Upper lobe of left lung (tissue), 6 donors: ENCODE measurements at regions not wholly inside any gene's neighbourhood (a gene's known extent, or its start where the extent isn't known, plus 50 kb on each side); places are given as distances from the start of the nearest gene placed in this dataset.

Experiments used
- ATAC-seq, 2 donors: fragments of 200-7000 bp; cut with Tn5 transposase; one replicate each; pipeline ENCODE4 v1.9.1; 2022; ENCODE audit warnings: mild to moderate bottlenecking in 2 of 2, moderate library complexity in 2 of 2; ENCODE audit not compliant: low FRiP score in 2 of 2
- DNase-seq, 2 donors: peaks; one replicate each; pipeline ENCODE4 v3.0.0-alpha.2; 2019 to 2020
- H3K27ac ChIP-seq, 4 donors: fragments of 200-600 bp; sonication (generic); one replicate each; pipeline ENCODE4 v1.5.1; 2016 to 2019
- H3K27me3 ChIP-seq, 4 donors: fragments of 200-600 bp; sonication (generic); one replicate each; pipeline ENCODE4 v1.5.1; 2017 to 2019
- H3K36me3 ChIP-seq, 4 donors: fragments of 200-600 bp; sonication (generic); one replicate each; pipeline ENCODE4 v1.5.1; 2016 to 2019
- H3K4me1 ChIP-seq, 4 donors: fragments of 200-600 bp; sonication (generic); one replicate each; pipeline ENCODE4 v1.5.1; 2018 to 2019
- H3K4me3 ChIP-seq, 4 donors: fragments of 200-600 bp; sonication (generic); one replicate each; pipeline ENCODE4 v1.5.1; 2017 to 2019; ENCODE audit warnings: mild to moderate bottlenecking in 2 of 4, moderate library complexity in 1 of 4
- H3K9me3 ChIP-seq, 4 donors: fragments of 200-600 bp; sonication (generic); one replicate each; pipeline ENCODE4 v1.5.1; 2018 to 2019
- CTCF ChIP-seq, 6 experiments: fragments of 450-650 bp in 4 of 6; fragments of 200-600 bp in 2 of 6; sonication (generic) in 2 of 6; IDR thresholded peaks; one replicate each; pipeline ENCODE4 v1.5.1; 2016 to 2019; ENCODE audit warnings: antibody characterized with exemption in 6 of 6
- EP300 ChIP-seq, 4 donors: sonication (generic); formaldehyde crosslinking; IDR thresholded peaks; one replicate each; pipeline ENCODE4 v1.5.1; 2017; ENCODE audit warnings: antibody characterized with exemption in 4 of 4, control low read depth in 2 of 4
- POLR2A ChIP-seq, 4 donors: fragments of 450-650 bp; IDR thresholded peaks; one replicate each; pipeline ENCODE4 v1.5.1; 2016 to 2017; ENCODE audit warnings: antibody characterized with exemption in 4 of 4, mild to moderate bottlenecking in 2 of 4
- POLR2AphosphoS5 ChIP-seq, 2 donors: sonication (generic); formaldehyde crosslinking; IDR thresholded peaks; one replicate each; pipeline ENCODE4 v1.5.1; 2017; ENCODE audit warnings: antibody characterized with exemption in 2 of 2
- WGBS, 2 donors: methylation state at CpG; one replicate each; pipeline ENCODE4 v1.1.5; 2017 to 2018; 5-methylcytosine and 5-hydroxymethylcytosine counted together
- donor health status: DM: no; HTN: no; CAD: no; lungs with moderate emphysema.
- donor health status: DM: no; HTN: yes; CAD: no; lungs with severe emphysema.

DNA sequence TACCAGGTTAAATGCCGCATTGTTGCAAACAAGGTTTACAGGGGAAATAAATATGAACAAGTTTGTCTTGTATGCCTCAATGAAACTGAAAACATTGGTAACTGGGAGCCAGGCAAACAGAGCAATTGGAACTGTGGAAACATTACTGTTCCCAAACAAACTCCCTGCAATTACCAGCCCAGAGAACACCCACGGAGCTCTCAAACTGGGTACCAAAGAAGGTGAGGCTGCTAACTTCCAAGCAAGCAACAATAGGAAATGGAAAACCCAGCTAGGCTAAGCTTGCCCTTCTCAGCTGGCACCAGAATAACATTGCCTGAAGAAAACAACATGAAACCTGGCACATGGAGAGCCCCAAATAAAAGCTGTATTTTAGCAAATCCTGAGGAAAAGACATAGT is 218.9 kb upstream of the THRB start:
- TF ChIP-seq EP300 (IDR thresholded peaks at IDR 0.05) = no peak
- no peak for TF ChIP-seq POLR2AphosphoS5 (IDR thresholded peaks at IDR 0.05)
- no peak for TF ChIP-seq POLR2A (IDR thresholded peaks at IDR 0.05)
- TF ChIP-seq CTCF (IDR thresholded peaks at IDR 0.05) = no peak

DNA sequence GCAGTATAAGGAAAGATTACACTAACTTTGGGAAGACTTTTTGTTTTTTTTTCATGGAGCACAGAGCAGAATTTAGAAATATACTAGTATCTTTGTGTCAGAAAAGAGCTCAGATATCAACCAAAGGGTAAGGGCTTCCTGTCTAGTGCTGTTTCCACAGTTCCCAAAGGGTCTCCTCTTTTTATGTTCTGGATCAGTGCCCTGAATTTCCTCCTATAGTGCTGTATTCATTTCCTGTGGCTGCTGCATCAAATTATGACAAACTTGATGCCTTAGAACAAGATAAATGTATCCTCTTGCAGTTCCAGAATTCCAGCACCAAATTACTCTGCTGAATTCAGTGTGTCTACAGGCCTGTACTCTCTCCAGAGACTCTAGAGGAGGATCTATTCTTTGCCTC is 219.8 kb upstream of the THRB start:
- Histone ChIP-seq H3K4me1 (no peaks in the 10 kb centered on the region), H3K27me3 (no peaks in the 10 kb centered on the region), H3K36me3 (no peaks in the 10 kb centered on the region), H3K9me3 (no peaks in the 10 kb centered on the region), H3K27ac (no peak overlapping the region), H3K4me3 (no peak overlapping the region)
- no peak for TF ChIP-seq EP300 (IDR thresholded peaks at IDR 0.05)
- no peak for TF ChIP-seq CTCF (IDR thresholded peaks at IDR 0.05)
- TF ChIP-seq POLR2A (IDR thresholded peaks at IDR 0.05) = no peak
- no peak for TF ChIP-seq POLR2AphosphoS5 (IDR thresholded peaks at IDR 0.05)
- ATAC-seq = no peak
- DNase-seq = no peak

More for the DNA sequence above, 218.9 kb upstream of the THRB start:
- WGBS, 2 donors = 54 to 80% methylated on average over 2 of the region's 2 CpGs
- H3K9me3 ChIP-seq = no peaks in the 10 kb centered on the region
- DNase-seq (no peak), ATAC-seq (no peak)
- no peak overlapping the region for H3K27ac ChIP-seq
- no peaks in the 10 kb centered on the region for H3K36me3 ChIP-seq
- no peak overlapping the region for H3K4me3 ChIP-seq
- H3K27me3 ChIP-seq = no peaks in the 10 kb centered on the region
- no peaks in the 10 kb centered on the region for H3K4me1 ChIP-seq

GRCh38 chr3:24715171-24715792 is 220.6 kb upstream of the THRB start:
- Histone ChIP-seq H3K4me1 (no peaks in the 10 kb centered on the region), H3K27me3 (no peaks in the 10 kb centered on the region), H3K27ac (no peak overlapping the region), H3K4me3 (no peak overlapping the region), H3K9me3 (no peaks in the 10 kb centered on the region), H3K36me3 (no peaks in the 10 kb centered on the region)
- TF ChIP-seq POLR2AphosphoS5 (IDR thresholded peaks at IDR 0.05) (no peak), POLR2A (IDR thresholded peaks at IDR 0.05) (no peak), EP300 (IDR thresholded peaks at IDR 0.05) (no peak), CTCF (IDR thresholded peaks at IDR 0.05) (no peak)
- ATAC-seq = no peak
- no peak for DNase-seq
- 73 to 81% methylated on average over 5 of the region's 5 CpGs for WGBS, 2 donors

DNA sequence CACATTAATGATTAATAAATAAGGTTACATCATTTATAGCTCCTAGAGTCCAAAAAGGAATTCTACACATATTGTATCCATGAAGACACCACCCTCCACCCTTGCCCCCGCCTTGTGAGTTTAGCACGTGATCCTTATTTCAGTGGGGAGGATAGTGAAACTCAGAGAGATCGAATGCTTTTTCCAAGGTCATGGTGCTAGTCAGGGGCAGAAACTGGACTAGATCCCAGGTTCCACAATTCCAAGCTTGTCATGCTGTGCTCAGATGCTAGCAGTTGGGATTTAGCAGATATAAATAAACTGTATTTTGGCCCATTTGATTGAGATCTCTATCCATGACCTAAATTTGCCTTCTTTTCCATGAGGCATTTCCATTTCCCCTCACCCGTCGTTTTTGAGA is 227.4 kb upstream of the THRB start:
- Histone ChIP-seq H3K27ac (no peak overlapping the region), H3K4me3 (no peak overlapping the region), H3K9me3 (no peaks in the 10 kb centered on the region), H3K36me3 (no peaks in the 10 kb centered on the region), H3K4me1 (no peaks in the 10 kb centered on the region), H3K27me3 (no peaks in the 10 kb centered on the region)
- DNase-seq (no peak), ATAC-seq (no peak)
- TF ChIP-seq POLR2AphosphoS5 (IDR thresholded peaks at IDR 0.05) (no peak), EP300 (IDR thresholded peaks at IDR 0.05) (no peak), CTCF (IDR thresholded peaks at IDR 0.05) (no peak), POLR2A (IDR thresholded peaks at IDR 0.05) (no peak)
- WGBS, 2 donors = 75 to 76% methylated on average over 5 of the region's 5 CpGs

DNA sequence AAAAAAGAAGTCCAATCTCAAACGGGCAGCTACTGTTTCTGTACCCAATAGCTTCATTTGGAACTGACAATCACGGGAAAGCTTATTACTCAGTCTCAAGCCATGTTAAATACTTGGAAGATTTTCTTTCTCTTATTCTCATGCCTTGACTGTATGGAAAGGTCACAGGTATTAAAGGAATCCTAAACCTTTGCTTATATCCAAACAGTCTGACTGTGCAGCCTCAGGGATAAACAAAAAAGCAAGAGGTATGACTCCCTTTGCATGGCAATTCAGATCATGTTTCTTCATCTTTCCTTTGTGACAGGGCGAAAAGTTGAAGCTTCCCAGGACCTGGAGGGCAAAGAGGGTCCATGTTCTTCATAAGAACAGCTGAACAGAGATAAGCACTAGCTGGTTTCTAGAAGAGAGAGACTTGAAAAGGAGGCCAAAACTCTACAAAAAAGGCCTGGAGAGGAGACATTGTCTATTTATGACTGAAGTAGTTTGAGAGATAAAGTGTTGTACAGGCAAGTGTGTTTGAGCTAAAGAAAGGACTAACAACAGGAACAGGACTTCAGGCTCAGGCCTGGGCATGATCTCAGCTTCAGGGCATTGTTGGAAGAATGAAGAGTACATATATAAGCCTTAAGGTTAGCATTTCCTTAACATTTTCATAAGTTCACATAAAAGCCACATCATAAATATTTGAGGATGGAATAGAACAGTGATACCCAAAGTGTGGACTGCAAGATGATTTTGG is 231.0 kb upstream of the THRB start:
- H3K9me3 ChIP-seq = no peaks in the 10 kb centered on the region
- H3K36me3 ChIP-seq = no peaks in the 10 kb centered on the region
- ATAC-seq = no peak
- no peak overlapping the region for H3K4me3 ChIP-seq
- WGBS, 2 donors = 71 to 76% methylated on average over 3 of the region's 3 CpGs
- TF ChIP-seq POLR2AphosphoS5 (IDR thresholded peaks at IDR 0.05) (no peak), CTCF (IDR thresholded peaks at IDR 0.05) (no peak), POLR2A (IDR thresholded peaks at IDR 0.05) (no peak), EP300 (IDR thresholded peaks at IDR 0.05) (no peak)
- no peaks in the 10 kb centered on the region for H3K27me3 ChIP-seq
- H3K27ac ChIP-seq = no peak overlapping the region
- no peak for DNase-seq
- no peaks in the 10 kb centered on the region for H3K4me1 ChIP-seq
